SK-N-SH treated with all-trans-retinoic acid at 6 μM for 48 hours (cell line): ENCODE measurements at regions not wholly inside any gene's neighbourhood (a gene's known extent, or its start where the extent isn't known, plus 50 kb on each side); places are given as distances from the start of the nearest gene placed in this dataset.

ENCODE experiments used
- ATAC-seq: fragments of 200-7000 bp; cut with Tn5 transposase; 3 replicates; pipeline ENCODE4 v1.9.1; 2020; ENCODE audit warnings: mild to moderate bottlenecking, moderate library complexity
- ARNTL ChIP-seq: fragments of 450-650 bp; formaldehyde crosslinking; IDR thresholded peaks from 2 replicates; pipeline ENCODE4 v1.5.0; 2020; ENCODE audit warnings: low read depth, mild to moderate bottlenecking, moderate library complexity, borderline replicate concordance
- BACH2 ChIP-seq: fragments of 250-450 bp; sonication (Bioruptor Pico); IDR thresholded peaks from 2 replicates; pipeline ENCODE4 v1.9.0; 2021; ENCODE audit warnings: mild to moderate bottlenecking, borderline replicate concordance
- CSDC2 ChIP-seq: fragments of 250-450 bp; sonication (Bioruptor Pico); IDR thresholded peaks from 2 replicates; pipeline ENCODE4 v1.5.0; 2020; ENCODE audit warnings: mild to moderate bottlenecking, moderate library complexity
- ESRRG ChIP-seq: fragments of 250-450 bp; sonication (Bioruptor Pico); IDR thresholded peaks from 2 replicates; pipeline ENCODE4 v1.6.1; 2021; ENCODE audit warnings: mild to moderate bottlenecking
- GLIS3 ChIP-seq: fragments of 250-450 bp; sonication (Bioruptor Pico); IDR thresholded peaks from 2 replicates; pipeline ENCODE4 v1.5.0; 2020; ENCODE audit warnings: mild to moderate bottlenecking, moderate library complexity
- ISL1 ChIP-seq: fragments of 250-450 bp; sonication (Bioruptor Pico); IDR thresholded peaks from 2 replicates; pipeline ENCODE4 v2.1.2; 2022; ENCODE audit warnings: mild to moderate bottlenecking, moderate library complexity
- OSR1 ChIP-seq: fragments of 250-450 bp; sonication (Bioruptor Pico); IDR thresholded peaks from 2 replicates; pipeline ENCODE4 v1.8.0; 2022; ENCODE audit warnings: moderate library complexity, mild to moderate bottlenecking, inconsistent platforms
- PPARA ChIP-seq: fragments of 250-450 bp; sonication (Bioruptor Pico); IDR thresholded peaks from 2 replicates; pipeline ENCODE4 v1.5.0; 2020; ENCODE audit warnings: mild to moderate bottlenecking, borderline replicate concordance
- RARB ChIP-seq: fragments of 250-450 bp; sonication (Bioruptor Pico); IDR thresholded peaks from 2 replicates; pipeline ENCODE4 v1.8.0; 2021; ENCODE audit warnings: mild to moderate bottlenecking, moderate library complexity
- SNAI2 ChIP-seq: fragments of 250-450 bp; sonication (Bioruptor Pico); IDR thresholded peaks from 2 replicates; pipeline ENCODE4 v1.5.0; 2020; ENCODE audit warnings: mild to moderate bottlenecking, moderate library complexity
- TOX ChIP-seq: fragments of 250-450 bp; sonication (Bioruptor Pico); IDR thresholded peaks from 2 replicates; pipeline ENCODE4 v1.8.0; 2021; ENCODE audit warnings: mild to moderate bottlenecking, moderate library complexity, borderline replicate concordance
- ZC3H10 ChIP-seq: fragments of 250-450 bp; sonication (Bioruptor Pico); IDR thresholded peaks from 2 replicates; pipeline ENCODE4 v1.5.1; 2021; ENCODE audit warnings: mild to moderate bottlenecking, moderate library complexity
- ZFP3 ChIP-seq: fragments of 250-450 bp; sonication (Bioruptor Pico); IDR thresholded peaks from 2 replicates; pipeline ENCODE4 v1.5.0; 2020; ENCODE audit warnings: mild to moderate bottlenecking, moderate library complexity
- ZFP30 ChIP-seq: fragments of 450-650 bp; formaldehyde crosslinking; IDR thresholded peaks from 2 replicates; pipeline ENCODE4 v1.5.0; 2022; ENCODE audit warnings: mild to moderate bottlenecking, moderate library complexity
- ZNF565 ChIP-seq: fragments of 450-650 bp; formaldehyde crosslinking; conservative IDR thresholded peaks from 2 replicates; pipeline ENCODE4 v1.5.0; 2020; ENCODE audit warnings: low read depth, mild to moderate bottlenecking, moderate library complexity
- ZNF70 ChIP-seq: fragments of 450-650 bp; formaldehyde crosslinking; IDR thresholded peaks from 2 replicates; pipeline ENCODE4 v1.5.0; 2020; ENCODE audit warnings: mild to moderate bottlenecking, moderate library complexity
- ZNF8 ChIP-seq: fragments of 450-650 bp; formaldehyde crosslinking; IDR thresholded peaks from 2 replicates; pipeline ENCODE4 v1.5.0; 2020; ENCODE audit warnings: mild to moderate bottlenecking, moderate library complexity
- TF ChIP-seq, protein P1 (sequence below): fragments of 250-450 bp; sonication (Bioruptor Pico); IDR thresholded peaks from 2 replicates; pipeline ENCODE4 v1.5.0; 2020; ENCODE audit warnings: mild to moderate bottlenecking, moderate library complexity
- TF ChIP-seq, protein P2 (sequence below): fragments of 250-450 bp; sonication (Bioruptor Pico); IDR thresholded peaks from 2 replicates; pipeline ENCODE4 v1.5.1; 2021; ENCODE audit warnings: mild to moderate bottlenecking, moderate library complexity
- TF ChIP-seq, protein P3 (sequence below): fragments of 250-450 bp; sonication (Bioruptor Pico); IDR thresholded peaks from 2 replicates; pipeline ENCODE4 v1.8.0; 2021; ENCODE audit warnings: low read depth, mild to moderate bottlenecking, moderate library complexity, borderline replicate concordance

DNA sequence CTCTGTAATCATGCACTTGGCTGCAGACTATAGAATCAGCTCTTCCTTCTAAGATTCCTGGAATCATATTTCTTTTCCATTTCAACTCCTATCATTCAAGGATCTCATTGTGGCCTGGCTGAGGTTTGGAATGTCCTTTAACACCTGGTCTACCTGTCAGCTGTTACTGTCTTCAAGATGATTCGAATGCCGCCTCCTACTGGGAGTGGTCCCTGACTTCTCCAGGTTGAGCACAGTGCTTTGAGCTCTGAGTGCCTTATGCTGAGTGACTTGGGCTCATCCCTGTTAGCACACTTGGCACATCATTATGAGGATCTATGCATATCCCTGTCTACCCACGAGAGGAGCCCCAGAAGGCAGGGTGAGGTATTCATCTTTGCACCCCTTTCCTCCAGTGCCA is 87.6 kb downstream of the MARCHF4 start (continued):
- no peak for TF ChIP-seq ZNF565 (CRISPR knock-in tag)
- TF ChIP-seq, all 23 proteins: peak for 0

DNA sequence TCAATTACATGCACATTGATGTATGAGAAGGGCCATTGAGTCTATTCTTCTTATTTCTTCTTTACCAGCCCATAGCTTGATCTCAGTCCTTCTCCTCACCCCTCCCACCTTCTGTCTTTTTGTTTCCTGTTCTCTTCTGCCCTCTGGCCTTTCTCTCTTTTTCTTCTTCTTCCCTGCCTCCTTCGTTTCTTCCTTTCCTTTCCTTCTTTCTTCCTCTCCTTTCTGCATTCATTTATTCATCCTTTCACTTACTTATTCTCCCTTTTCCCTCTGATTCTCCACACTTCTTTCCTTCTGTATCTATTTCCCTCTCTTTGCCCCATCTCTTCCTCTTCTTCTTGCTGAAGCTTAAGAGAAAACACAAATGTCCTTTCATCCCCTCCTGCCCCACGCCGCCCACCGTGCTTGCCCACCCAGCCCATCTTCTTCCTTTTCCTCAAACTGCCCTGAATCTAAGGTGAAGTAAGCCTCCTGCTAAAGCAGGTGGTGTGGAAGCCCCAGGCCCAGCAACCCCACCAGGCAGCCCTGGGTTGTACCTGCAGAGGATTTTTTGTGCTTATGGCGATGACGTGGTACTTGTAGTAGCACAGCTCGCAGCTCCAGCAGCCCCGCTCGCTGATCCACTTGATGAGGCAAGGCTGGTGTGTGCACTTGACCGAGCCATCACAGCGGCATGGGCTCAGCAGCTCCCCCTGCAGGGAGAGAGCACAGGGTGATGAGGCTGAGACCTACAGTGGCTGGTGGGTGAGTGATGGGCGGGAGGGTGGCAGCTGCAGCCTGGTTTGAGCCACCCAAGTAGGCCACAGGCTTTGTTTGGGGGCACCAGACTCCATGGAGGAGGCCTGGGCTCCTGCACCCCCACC is 89.0 kb downstream of the MARCHF4 start:
- peak; percentile 70 for ATAC-seq
- TF ChIP-seq, protein P1, sequence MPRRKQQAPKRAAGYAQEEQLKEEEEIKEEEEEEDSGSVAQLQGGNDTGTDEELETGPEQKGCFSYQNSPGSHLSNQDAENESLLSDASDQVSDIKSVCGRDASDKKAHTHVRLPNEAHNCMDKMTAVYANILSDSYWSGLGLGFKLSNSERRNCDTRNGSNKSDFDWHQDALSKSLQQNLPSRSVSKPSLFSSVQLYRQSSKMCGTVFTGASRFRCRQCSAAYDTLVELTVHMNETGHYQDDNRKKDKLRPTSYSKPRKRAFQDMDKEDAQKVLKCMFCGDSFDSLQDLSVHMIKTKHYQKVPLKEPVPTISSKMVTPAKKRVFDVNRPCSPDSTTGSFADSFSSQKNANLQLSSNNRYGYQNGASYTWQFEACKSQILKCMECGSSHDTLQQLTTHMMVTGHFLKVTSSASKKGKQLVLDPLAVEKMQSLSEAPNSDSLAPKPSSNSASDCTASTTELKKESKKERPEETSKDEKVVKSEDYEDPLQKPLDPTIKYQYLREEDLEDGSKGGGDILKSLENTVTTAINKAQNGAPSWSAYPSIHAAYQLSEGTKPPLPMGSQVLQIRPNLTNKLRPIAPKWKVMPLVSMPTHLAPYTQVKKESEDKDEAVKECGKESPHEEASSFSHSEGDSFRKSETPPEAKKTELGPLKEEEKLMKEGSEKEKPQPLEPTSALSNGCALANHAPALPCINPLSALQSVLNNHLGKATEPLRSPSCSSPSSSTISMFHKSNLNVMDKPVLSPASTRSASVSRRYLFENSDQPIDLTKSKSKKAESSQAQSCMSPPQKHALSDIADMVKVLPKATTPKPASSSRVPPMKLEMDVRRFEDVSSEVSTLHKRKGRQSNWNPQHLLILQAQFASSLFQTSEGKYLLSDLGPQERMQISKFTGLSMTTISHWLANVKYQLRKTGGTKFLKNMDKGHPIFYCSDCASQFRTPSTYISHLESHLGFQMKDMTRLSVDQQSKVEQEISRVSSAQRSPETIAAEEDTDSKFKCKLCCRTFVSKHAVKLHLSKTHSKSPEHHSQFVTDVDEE (CRISPR knock-in tag), result no peak
- TF ChIP-seq RARB (CRISPR knock-in tag) (no peak), OSR1 (no peak)

DNA sequence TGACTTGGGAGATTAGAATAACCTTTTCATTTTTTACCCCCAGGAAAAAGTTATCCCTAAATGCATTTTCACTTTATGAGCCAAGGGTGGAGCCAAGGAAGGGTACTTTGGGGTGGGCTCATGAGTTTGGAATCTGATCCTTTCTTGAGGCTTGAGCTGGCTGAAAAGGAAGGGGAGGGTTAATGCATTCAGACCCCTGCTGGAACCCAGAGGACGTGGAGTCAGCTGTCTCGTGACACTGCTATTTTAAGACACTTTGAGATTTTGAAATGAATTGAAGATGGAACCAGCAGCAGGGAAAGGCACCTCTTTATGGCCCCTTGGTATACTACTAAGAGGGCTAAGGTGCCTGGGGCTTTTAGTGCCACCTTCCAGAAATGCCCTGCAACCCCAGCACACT is 90.4 kb downstream of the MARCHF4 start:
- no peak for ATAC-seq
- TF ChIP-seq ISL1, result no peak
- TF ChIP-seq SNAI2 (CRISPR knock-in tag), result no peak
- TF ChIP-seq TOX (CRISPR knock-in tag), result no peak

DNA sequence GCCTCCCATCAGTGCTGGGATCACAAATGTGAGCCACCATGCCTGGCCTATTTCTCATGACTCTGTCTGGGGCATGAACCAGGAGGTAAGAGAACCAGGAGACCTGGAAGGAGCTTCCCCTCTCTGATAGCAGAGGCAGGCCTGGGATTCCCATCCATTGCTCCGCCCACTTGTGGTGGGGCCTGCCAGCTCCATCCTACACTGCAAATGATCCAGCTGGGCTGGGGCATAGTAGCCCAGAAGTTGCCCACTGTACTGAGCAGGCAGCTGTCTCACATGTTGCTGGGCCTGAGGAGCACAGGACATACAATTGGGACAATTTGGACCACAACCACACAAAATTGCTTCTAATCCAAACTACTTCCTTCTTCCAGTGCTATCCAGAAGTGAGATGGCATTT is 91.0 kb downstream of the MARCHF4 start:
- no peak for TF ChIP-seq OSR1
- TF ChIP-seq, protein P1 (CRISPR knock-in tag), result no peak
- TF ChIP-seq ZC3H10 (CRISPR knock-in tag), result no peak
- no peak for TF ChIP-seq ZNF70 (CRISPR knock-in tag)
- no peak for TF ChIP-seq GLIS3
- TF ChIP-seq ZNF8 (CRISPR knock-in tag), result no peak
- TF ChIP-seq ARNTL (CRISPR knock-in tag), result no peak
- TF ChIP-seq, protein P2, sequence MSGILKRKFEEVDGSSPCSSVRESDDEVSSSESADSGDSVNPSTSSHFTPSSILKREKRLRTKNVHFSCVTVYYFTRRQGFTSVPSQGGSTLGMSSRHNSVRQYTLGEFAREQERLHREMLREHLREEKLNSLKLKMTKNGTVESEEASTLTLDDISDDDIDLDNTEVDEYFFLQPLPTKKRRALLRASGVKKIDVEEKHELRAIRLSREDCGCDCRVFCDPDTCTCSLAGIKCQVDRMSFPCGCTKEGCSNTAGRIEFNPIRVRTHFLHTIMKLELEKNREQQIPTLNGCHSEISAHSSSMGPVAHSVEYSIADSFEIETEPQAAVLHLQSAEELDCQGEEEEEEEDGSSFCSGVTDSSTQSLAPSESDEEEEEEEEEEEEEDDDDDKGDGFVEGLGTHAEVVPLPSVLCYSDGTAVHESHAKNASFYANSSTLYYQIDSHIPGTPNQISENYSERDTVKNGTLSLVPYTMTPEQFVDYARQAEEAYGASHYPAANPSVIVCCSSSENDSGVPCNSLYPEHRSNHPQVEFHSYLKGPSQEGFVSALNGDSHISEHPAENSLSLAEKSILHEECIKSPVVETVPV (CRISPR knock-in tag), result no peak
- TF ChIP-seq PPARA (CRISPR knock-in tag), result no peak
- TF ChIP-seq ESRRG (CRISPR knock-in tag), result no peak
- no peak for TF ChIP-seq TOX (CRISPR knock-in tag)
- no peak for TF ChIP-seq ZFP3
- TF ChIP-seq SNAI2 (CRISPR knock-in tag), result no peak
- TF ChIP-seq, protein P3, sequence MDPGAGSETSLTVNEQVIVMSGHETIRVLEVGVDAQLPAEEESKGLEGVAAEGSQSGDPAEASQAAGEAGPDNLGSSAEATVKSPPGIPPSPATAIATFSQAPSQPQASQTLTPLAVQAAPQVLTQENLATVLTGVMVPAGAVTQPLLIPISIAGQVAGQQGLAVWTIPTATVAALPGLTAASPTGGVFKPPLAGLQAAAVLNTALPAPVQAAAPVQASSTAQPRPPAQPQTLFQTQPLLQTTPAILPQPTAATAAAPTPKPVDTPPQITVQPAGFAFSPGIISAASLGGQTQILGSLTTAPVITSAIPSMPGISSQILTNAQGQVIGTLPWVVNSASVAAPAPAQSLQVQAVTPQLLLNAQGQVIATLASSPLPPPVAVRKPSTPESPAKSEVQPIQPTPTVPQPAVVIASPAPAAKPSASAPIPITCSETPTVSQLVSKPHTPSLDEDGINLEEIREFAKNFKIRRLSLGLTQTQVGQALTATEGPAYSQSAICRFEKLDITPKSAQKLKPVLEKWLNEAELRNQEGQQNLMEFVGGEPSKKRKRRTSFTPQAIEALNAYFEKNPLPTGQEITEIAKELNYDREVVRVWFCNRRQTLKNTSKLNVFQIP (CRISPR knock-in tag), result no peak
- TF ChIP-seq ZFP30 (CRISPR knock-in tag), result no peak
- no peak for TF ChIP-seq ISL1
- no peak for TF ChIP-seq CSDC2 (CRISPR knock-in tag)
- TF ChIP-seq ZNF565 (CRISPR knock-in tag), result no peak
- no peak for TF ChIP-seq RARB (CRISPR knock-in tag)
- TF ChIP-seq BACH2 (CRISPR knock-in tag), result no peak
- ATAC-seq, result peak; percentile 18; the same call in 2 of the 3 replicates
